GM12878 (cell line): ENCODE measurements at regions not wholly inside any gene's neighbourhood (a gene's known extent, or its start where the extent isn't known, plus 50 kb on each side); places are given as distances from the start of the nearest gene placed in this dataset.

Source experiments
- ATAC-seq: fragments of 200-7000 bp; cut with Tn5 transposase; 3 replicates; pipeline ENCODE4 v1.9.1; 2020; ENCODE audit warnings: mild to moderate bottlenecking, moderate library complexity
- BruUV-seq: library from RNA; stranded (reverse); fragments of 400-500 nt; replicated peaks from 2 replicates; lab custom pipeline; 2021; lab: Mats Ljungman, UMichigan
- CTCF ChIA-PET: fragments of 300-600 bp; sonication (Branson Sonifier 250); formaldehyde crosslinking; extraction: SDS; loops from one replicate; lab custom pipeline; 2021; ENCODE audit warnings: inconsistent platforms; lab: Yijun Ruan, JAX
- POLR2A ChIA-PET: fragments of 350-600 bp; formaldehyde crosslinking; extraction: SDS; loops from one replicate; lab custom pipeline; 2021; ENCODE audit warnings: inconsistent platforms; lab: Charles Lee
- RAD21 ChIA-PET: fragments of 300-600 bp; sonication (Branson Sonifier 250); formaldehyde crosslinking; loops from one replicate; lab custom pipeline; 2023; ENCODE audit warnings: antibody characterized with exemption; ENCODE audit not compliant: unreplicated experiment; lab: Charles Lee
- SMC1A ChIA-PET: fragments of 300-600 bp; sonication (Branson Sonifier 250); formaldehyde crosslinking; loops from one replicate; lab custom pipeline; 2023; ENCODE audit not compliant: unreplicated experiment, uncharacterized antibody; lab: Charles Lee
- DNase-seq: peaks from one replicate; pipeline ENCODE4 v3.0.0-alpha.2; 2011; ENCODE audit warnings: low read depth, low spot score
- FAIRE-seq: peaks from 3 replicates; lab custom pipeline; 2011; peaks lifted over from hg19 to GRCh38; lab: Jason Lieb, UNC
- H2AFZ ChIP-seq: 2 replicates; pipeline ENCODE4 v1.6.0; 2011; ENCODE audit warnings: low read depth, low read length, control low read depth; ENCODE audit not compliant: control insufficient read depth
- H3K27ac ChIP-seq: 2 replicates; pipeline ENCODE4 v1.5.1; 2011; ENCODE audit warnings: control low read depth; ENCODE audit not compliant: control insufficient read depth, insufficient read depth
- H3K27me3 ChIP-seq, 2 experiments: replicated peaks in 1 of 2; 2 replicates each; pipeline versions ENCODE4 v1.6.0 to v1.6.1; 2011; ENCODE audit warnings: low read length in 1 of 2; ENCODE audit not compliant: control insufficient read depth in 2 of 2, insufficient read depth in 2 of 2
- H3K36me3 ChIP-seq, 2 experiments: 2 replicates each; pipeline ENCODE4 v1.5.1; 2011; ENCODE audit warnings: low read length in 1 of 2; ENCODE audit not compliant: control insufficient read depth in 2 of 2, insufficient read depth in 2 of 2
- H3K4me1 ChIP-seq: 2 replicates; pipeline ENCODE4 v1.6.1; 2011; ENCODE audit warnings: mild to moderate bottlenecking, low read length, moderate library complexity, mixed read lengths; ENCODE audit not compliant: control insufficient read depth, insufficient read depth
- H3K4me2 ChIP-seq: 2 replicates; pipeline ENCODE4 v1.6.0; 2011; ENCODE audit warnings: control low read depth; ENCODE audit not compliant: control insufficient read depth, insufficient read depth
- H3K4me3 ChIP-seq: fragments of 200-600 bp; sonication (generic); 2 replicates; pipeline ENCODE4 v1.5.1; 2016
- H3K79me2 ChIP-seq: 2 replicates; pipeline ENCODE4 v1.6.0; 2011; ENCODE audit warnings: low read length; ENCODE audit not compliant: control insufficient read depth, insufficient read depth
- H3K9ac ChIP-seq: 2 replicates; pipeline ENCODE4 v1.8.0; 2011; ENCODE audit warnings: low read length, control low read depth, mixed read lengths; ENCODE audit not compliant: control insufficient read depth, insufficient read depth
- H3K9me3 ChIP-seq: replicated peaks from 3 replicates; pipeline ENCODE4 v1.5.1; 2011; ENCODE audit warnings: mild to moderate bottlenecking, low read length; ENCODE audit not compliant: control insufficient read depth, insufficient read depth
- H4K20me1 ChIP-seq: 2 replicates; pipeline ENCODE4 v1.6.0; 2011; ENCODE audit not compliant: control insufficient read depth, insufficient read depth
- ASH2L ChIP-seq: fragments of 300-600, 200-600 bp; sonication (generic); IDR thresholded peaks from 2 replicates; pipeline ENCODE4 v1.6.1; 2017; ENCODE audit warnings: low read depth, mild to moderate bottlenecking, borderline replicate concordance
- CBFB ChIP-seq: IDR thresholded peaks from 2 replicates; pipeline ENCODE4 v1.6.1; 2016; ENCODE audit warnings: antibody characterized with exemption, low read depth
- CHD4 ChIP-seq: fragments of 200-600 bp; sonication (generic); IDR thresholded peaks from 2 replicates; pipeline ENCODE4 v1.6.1; 2016; ENCODE audit warnings: mild to moderate bottlenecking
- HDAC2 ChIP-seq: fragments of 200-600 bp; sonication (generic); IDR thresholded peaks from 2 replicates; pipeline ENCODE4 v1.6.1; 2017
- IKZF2 ChIP-seq, 2 experiments: fragments of 450-650 bp; IDR thresholded peaks; 2 replicates each; pipeline ENCODE4 v1.6.1; 2017; ENCODE audit warnings: mild to moderate bottlenecking in 2 of 2, moderate library complexity in 2 of 2
- KLF5 ChIP-seq: fragments of 450-650 bp; IDR thresholded peaks from 2 replicates; pipeline ENCODE4 v1.6.1; 2014; ENCODE audit warnings: mild to moderate bottlenecking; ENCODE audit not compliant: partially characterized antibody
- MYC ChIP-seq: IDR thresholded peaks from 2 replicates; pipeline ENCODE4 v1.6.1; 2011; ENCODE audit warnings: mild to moderate bottlenecking, low read length, moderate library complexity, inconsistent platforms; ENCODE audit not compliant: insufficient read depth, insufficient replicate concordance, insufficient read length, severe bottlenecking
- NR2C2 ChIP-seq: IDR thresholded peaks from 2 replicates; pipeline ENCODE4 v1.6.1; 2011; ENCODE audit warnings: borderline replicate concordance, low read depth; ENCODE audit not compliant: control insufficient read depth, insufficient read length
- NRF1 ChIP-seq: conservative IDR thresholded peaks from 2 replicates; pipeline ENCODE4 v1.6.1; 2011; ENCODE audit warnings: mild to moderate bottlenecking, low read depth, low read length, improper control_type of control experiment
- RBBP5 ChIP-seq: fragments of 200-600 bp; sonication (generic); conservative IDR thresholded peaks from 2 replicates; pipeline ENCODE4 v1.6.1; 2016
- SMAD1 ChIP-seq: fragments of 450-650 bp; IDR thresholded peaks from 2 replicates; pipeline ENCODE4 v1.6.1; 2018; ENCODE audit warnings: mild to moderate bottlenecking, low read depth; ENCODE audit not compliant: partially characterized antibody
- SMC3 ChIP-seq: IDR thresholded peaks from 2 replicates; pipeline ENCODE4 v1.6.1; 2011; ENCODE audit warnings: low read length, improper control_type of control experiment, borderline replicate concordance
- TCF7 ChIP-seq: IDR thresholded peaks from 2 replicates; pipeline ENCODE4 v1.6.1; 2014; ENCODE audit warnings: antibody characterized with exemption, borderline replicate concordance
- USF2 ChIP-seq: IDR thresholded peaks from 2 replicates; pipeline ENCODE4 v1.6.1; 2011; ENCODE audit warnings: low read depth, low read length, improper control_type of control experiment, borderline replicate concordance
- ZBED1 ChIP-seq: IDR thresholded peaks from 2 replicates; pipeline ENCODE4 v1.6.1; 2016; ENCODE audit warnings: borderline replicate concordance
- ZNF592 ChIP-seq: fragments of 450-650 bp; IDR thresholded peaks from 2 replicates; pipeline ENCODE4 v1.6.1; 2017; ENCODE audit warnings: mild to moderate bottlenecking, moderate library complexity
- WGBS: methylation state at CpG from one replicate; pipeline ENCODE4 v1.1.6; 2016; ENCODE audit warnings: low lambda C conversion rate; ENCODE audit not compliant: insufficient replicate concordance, insufficient coverage; ENCODE audit errors: missing lambda C conversion rate; 5-methylcytosine and 5-hydroxymethylcytosine counted together
- in situ Hi-C: fragments of 300-500 bp; cut with MboI; formaldehyde crosslinking; loops from 9 replicates; pipeline ENCODE4 v1.14.3; 2018; ENCODE audit warnings: mixed read lengths
- intact Hi-C: fragments of 100-400 bp; cut with micrococcal nuclease; formaldehyde crosslinking; loops from one replicate; pipeline ENCODE4 v1.14.2; 2022; ENCODE audit not compliant: unreplicated experiment

GRCh38 chr17:53006006-53006405 is 816.7 kb upstream of the KIF2B start:
- no peak overlapping the region for H2AFZ ChIP-seq
- H3K27ac ChIP-seq, result no peak overlapping the region
- FAIRE-seq, result no peak
- POLR2A ChIA-PET, result no interaction called here
- no TSS peak for BruUV-seq
- SMC1A ChIA-PET, result no interaction called here
- intact Hi-C loops (no loop called here), in situ Hi-C loops (no loop called here)
- WGBS, result 0% methylated on average over 1 of the region's 1 CpG
- CTCF ChIA-PET, result no interaction called here
- H3K4me2 ChIP-seq, result no peak overlapping the region
- DNase-seq, result no peak
- no peaks in the 10 kb centered on the region for H3K79me2 ChIP-seq
- no peak overlapping the region for H3K9ac ChIP-seq
- TF ChIP-seq ASH2L (no peak), KLF5 (no peak), TCF7 (no peak), SMAD1 (no peak), MYC (no peak), CHD4 (no peak), HDAC2 (no peak), RBBP5 (no peak)
- no peaks in the 10 kb centered on the region for H3K4me1 ChIP-seq
- RAD21 ChIA-PET, result no interaction called here
- no peaks in the 10 kb centered on the region for H3K36me3 ChIP-seq
- no peaks in the 10 kb centered on the region for H3K27me3 ChIP-seq
- no peak overlapping the region for H3K4me3 ChIP-seq
- ATAC-seq, result no peak
- no peaks in the 10 kb centered on the region for H3K9me3 ChIP-seq
- H4K20me1 ChIP-seq, result no peaks in the 10 kb centered on the region

GRCh38 chr17:53004902-53005301 is 817.8 kb upstream of the KIF2B start:
- no peak for DNase-seq
- no peaks in the 10 kb centered on the region for H3K4me1 ChIP-seq
- in situ Hi-C loops, result no loop called here
- no peak for FAIRE-seq
- ATAC-seq, result no peak
- H3K9me3 ChIP-seq, result no peaks in the 10 kb centered on the region
- no peak overlapping the region for H3K9ac ChIP-seq
- no peak overlapping the region for H2AFZ ChIP-seq
- no peaks in the 10 kb centered on the region for H3K79me2 ChIP-seq
- intact Hi-C loops, result no loop called here
- H3K4me3 ChIP-seq, result no peak overlapping the region
- no TSS peak for BruUV-seq
- POLR2A ChIA-PET, result no interaction called here
- no peak overlapping the region for H3K27ac ChIP-seq
- SMC1A ChIA-PET, result interaction anchor here (1.1 kb wide), 1 partner anchor 9 kb away, joined by 3 read pairs; no protein-coding TSS in a partner anchor
- no peak overlapping the region for H3K4me2 ChIP-seq
- no peaks in the 10 kb centered on the region for H3K27me3 ChIP-seq
- no peaks in the 10 kb centered on the region for H4K20me1 ChIP-seq
- RAD21 ChIA-PET, result no interaction called here
- CTCF ChIA-PET, result no interaction called here
- no peaks in the 10 kb centered on the region for H3K36me3 ChIP-seq
- TF ChIP-seq ZBED1, result no peak
- no peak for TF ChIP-seq IKZF2 (IDR thresholded peaks at IDR 0.05)
- no peak for TF ChIP-seq SMC3
- no peak for TF ChIP-seq ZNF592
- TF ChIP-seq NR2C2, result no peak
- no peak for TF ChIP-seq NRF1
- TF ChIP-seq CBFB, result no peak
- TF ChIP-seq USF2, result no peak
